IPS DF 6.9 (cell line): ENCODE measurements at regions not wholly inside any gene's neighbourhood (a gene's known extent, or its start where the extent isn't known, plus 50 kb on each side); places are given as distances from the start of the nearest gene placed in this dataset.
A peak's percentile ranks its signal among the peaks of the same experiment; 100 is the strongest.
"Not testable (repeated sequence)": the region's sequence is repeated elsewhere in the genome, so short reads cannot be mapped to it uniquely, and the experiment has no call there.

Source experiments
- DNase-seq: peaks from one replicate; pipeline ENCODE4 v3.0.0-alpha.2; 2013; ENCODE audit warnings: low read depth, low spot score
- H3K27ac ChIP-seq: one replicate; pipeline ENCODE4 v1.5.1; 2013; ENCODE audit warnings: low read length, control low read depth
- H3K27me3 ChIP-seq: 2 replicates; pipeline ENCODE4 v1.6.1; 2013; ENCODE audit warnings: mild to moderate bottlenecking, low read length; ENCODE audit not compliant: control insufficient read depth, insufficient read depth
- H3K36me3 ChIP-seq: 2 replicates; pipeline ENCODE4 v1.6.1; 2013; ENCODE audit warnings: low read length; ENCODE audit not compliant: control insufficient read depth, insufficient read depth
- H3K4me1 ChIP-seq: 2 replicates; pipeline ENCODE4 v1.6.1; 2013; ENCODE audit warnings: low read length; ENCODE audit not compliant: control insufficient read depth, insufficient read depth
- H3K4me3 ChIP-seq: 2 replicates; pipeline ENCODE4 v1.5.1; 2013; ENCODE audit warnings: mild to moderate bottlenecking, low read length
- H3K9me3 ChIP-seq: 2 replicates; pipeline ENCODE4 v1.6.1; 2013; ENCODE audit warnings: low read length, inconsistent platforms; ENCODE audit not compliant: control insufficient read depth, insufficient read depth
- WGBS: extraction: QIAGEN DNeasy Blood & Tissue Kit; methylation state at CpG from one replicate; pipeline ENCODE4 v1.1.7; 2013; ENCODE audit warnings: mixed read lengths, missing lambda C conversion rate; ENCODE audit not compliant: insufficient read length, insufficient coverage; 5-methylcytosine and 5-hydroxymethylcytosine counted together

GRCh38 chr11:67940440-67940839 is 63.5 kb downstream of the UNC93B1 start:
- H3K27ac ChIP-seq: not testable (repeated sequence)
- no CpG with 5 or more reads among the region's 2 CpGs for WGBS

GRCh38 chr11:67938964-67939363 is 64.9 kb downstream of the UNC93B1 start:
- not testable (repeated sequence) for H3K4me3 ChIP-seq, H3K4me1 ChIP-seq, H3K36me3 ChIP-seq, DNase-seq, H3K27ac ChIP-seq, H3K9me3 ChIP-seq, H3K27me3 ChIP-seq
- WGBS: no CpG with 5 or more reads among the region's 4 CpGs

More at GRCh38 chr11:67940440-67940839, 63.5 kb downstream of the UNC93B1 start:
- H3K4me3 ChIP-seq, H3K36me3 ChIP-seq, DNase-seq, H3K27me3 ChIP-seq, H3K9me3 ChIP-seq, H3K4me1 ChIP-seq: not testable (repeated sequence)

- H3K9me3 ChIP-seq, DNase-seq: not testable (repeated sequence)
- WGBS: no CpG with 5 or more reads among the region's 3 CpGs
These were observed 65.5 kb downstream of the UNC93B1 start for GRCh38 chr11:67938371-67938770.

GRCh38 chr11:67923565-67923964 is 80.3 kb downstream of the UNC93B1 start:
- H3K27ac ChIP-seq, H3K9me3 ChIP-seq, H3K4me1 ChIP-seq, H3K36me3 ChIP-seq, H3K4me3 ChIP-seq, H3K27me3 ChIP-seq: not testable (repeated sequence)
- DNase-seq: peak; percentile 20
- WGBS: no CpG with 5 or more reads among the region's 7 CpGs

More at GRCh38 chr11:67938371-67938770, 65.5 kb downstream of the UNC93B1 start:
- not testable (repeated sequence) for H3K27ac ChIP-seq, H3K4me3 ChIP-seq, H3K36me3 ChIP-seq, H3K4me1 ChIP-seq, H3K27me3 ChIP-seq

- not testable (repeated sequence) for H3K9me3 ChIP-seq, H3K27ac ChIP-seq, DNase-seq, H3K36me3 ChIP-seq, H3K4me3 ChIP-seq, H3K27me3 ChIP-seq, H3K4me1 ChIP-seq
- WGBS: no CpG with 5 or more reads among the region's 6 CpGs
These were observed 83.4 kb downstream of the UNC93B1 start for GRCh38 chr11:67920546-67920945.

- H3K27ac ChIP-seq, H3K9me3 ChIP-seq, H3K27me3 ChIP-seq, H3K4me3 ChIP-seq, H3K4me1 ChIP-seq, H3K36me3 ChIP-seq, DNase-seq: not testable (repeated sequence)
- WGBS: no CpG with 5 or more reads among the region's 3 CpGs
These were observed 91.7 kb downstream of the UNC93B1 start for GRCh38 chr11:67912184-67912583.

- not testable (repeated sequence) for H3K27ac ChIP-seq, H3K27me3 ChIP-seq, DNase-seq, H3K4me1 ChIP-seq, H3K4me3 ChIP-seq, H3K9me3 ChIP-seq, H3K36me3 ChIP-seq
- WGBS: no CpG with 5 or more reads among the region's 2 CpGs
These were observed 92.7 kb downstream of the UNC93B1 start for GRCh38 chr11:67911211-67911610.

GRCh38 chr11:67910803-67911202 is 93.1 kb downstream of the UNC93B1 start:
- H3K9me3 ChIP-seq, H3K27ac ChIP-seq, DNase-seq, H3K4me1 ChIP-seq, H3K36me3 ChIP-seq, H3K4me3 ChIP-seq, H3K27me3 ChIP-seq: not testable (repeated sequence)
- WGBS: no CpG with 5 or more reads among the region's 1 CpG

- H3K27me3 ChIP-seq, H3K4me1 ChIP-seq, DNase-seq, H3K27ac ChIP-seq, H3K36me3 ChIP-seq, H3K4me3 ChIP-seq, H3K9me3 ChIP-seq: not testable (repeated sequence)
- no CpG with 5 or more reads among the region's 1 CpG for WGBS
These were observed 96.9 kb downstream of the UNC93B1 start for GRCh38 chr11:67906969-67907368.

- not testable (repeated sequence) for H3K27me3 ChIP-seq, H3K4me1 ChIP-seq, H3K36me3 ChIP-seq, H3K9me3 ChIP-seq, DNase-seq, H3K27ac ChIP-seq, H3K4me3 ChIP-seq
- no CpG with 5 or more reads among the region's 2 CpGs for WGBS
These were observed 104.4 kb downstream of the UNC93B1 start for GRCh38 chr11:67899462-67899861.

- no CpG with 5 or more reads among the region's 1 CpG for WGBS
- not testable (repeated sequence) for H3K4me1 ChIP-seq, H3K36me3 ChIP-seq, H3K9me3 ChIP-seq, H3K27ac ChIP-seq, H3K4me3 ChIP-seq, H3K27me3 ChIP-seq, DNase-seq
These were observed 110.4 kb downstream of the UNC93B1 start for GRCh38 chr11:67893487-67893886.
